Lower leg skin (tissue), 4 donors: ENCODE measurements at regions not wholly inside any gene's neighbourhood (a gene's known extent, or its start where the extent isn't known, plus 50 kb on each side); places are given as distances from the start of the nearest gene placed in this dataset.

ENCODE experiments used
- DNase-seq, 2 donors: peaks; one replicate each; pipeline ENCODE4 v3.0.0-alpha.2; 2019; ENCODE audit warnings: low spot score in 2 of 2
- H3K4me3 ChIP-seq: fragments of 200-600 bp; sonication (generic); 2 replicates; pipeline ENCODE4 v1.5.1; 2017; ENCODE audit warnings: mild to moderate bottlenecking, low read depth; ENCODE audit not compliant: poor library complexity, severe bottlenecking
- POLR2A ChIP-seq, 2 donors: fragments of 450-650 bp; IDR thresholded peaks; one replicate each; pipeline ENCODE4 v1.6.1; 2016 to 2017; ENCODE audit warnings: antibody characterized with exemption in 2 of 2, mild to moderate bottlenecking in 1 of 2, moderate library complexity in 1 of 2
- WGBS, 2 donors: methylation state at CpG; one replicate each; pipeline ENCODE4 v1.1.5; 2018; 5-methylcytosine and 5-hydroxymethylcytosine counted together
- intact Hi-C: fragments of 100-400 bp; cut with DNase I; formaldehyde crosslinking; loops from one replicate; pipeline ENCODE4 v1.15.0; 2023; ENCODE audit warnings: low total_unique reads
- TF ChIP-seq, protein P1 (sequence below), 3 donors: fragments of 450-650 bp; IDR thresholded peaks; one replicate each; pipeline ENCODE4 v1.5.1; 2016; ENCODE audit warnings: antibody characterized with exemption in 3 of 3, mild to moderate bottlenecking in 3 of 3, moderate library complexity in 2 of 3

DNA sequence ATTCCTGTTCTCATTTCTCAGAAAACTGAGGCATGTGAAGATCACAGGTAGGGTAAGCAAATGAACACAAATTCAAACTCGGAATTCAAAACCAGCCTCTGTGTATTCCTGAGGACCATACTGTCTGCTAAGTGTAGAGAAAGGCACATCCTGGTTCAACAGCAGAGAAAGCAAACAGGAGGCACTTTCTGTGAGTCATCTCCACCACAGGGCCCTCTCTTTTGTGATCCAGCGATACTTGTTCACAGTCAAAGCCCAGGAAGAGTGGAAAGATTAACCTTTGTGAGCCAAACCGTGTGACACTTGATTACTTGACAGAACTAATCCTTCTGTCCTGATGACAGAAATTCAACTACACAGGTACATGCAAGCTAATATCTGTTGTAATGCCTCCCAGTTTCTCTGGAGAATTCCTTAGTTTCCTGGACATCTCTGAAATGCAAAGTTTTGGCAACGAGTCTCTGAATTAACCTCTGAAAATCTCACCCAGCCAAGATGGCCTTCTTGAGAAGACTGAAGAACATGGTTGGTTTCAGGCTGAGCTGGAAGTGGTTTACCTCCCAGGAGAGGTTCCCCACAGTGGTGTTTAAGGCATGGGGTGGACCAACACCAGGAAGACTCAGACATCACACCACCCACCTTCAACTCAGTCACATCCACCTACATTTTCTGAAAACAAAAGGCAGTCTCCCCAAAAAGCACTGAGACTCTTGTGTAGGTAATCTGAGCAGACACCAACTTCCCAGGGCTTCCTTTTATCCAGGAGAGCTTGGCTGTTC, 98.2 kb upstream of the ERG start:
- no peak for TF ChIP-seq POLR2A (IDR thresholded peaks at IDR 0.05)
- TF ChIP-seq, protein P1, sequence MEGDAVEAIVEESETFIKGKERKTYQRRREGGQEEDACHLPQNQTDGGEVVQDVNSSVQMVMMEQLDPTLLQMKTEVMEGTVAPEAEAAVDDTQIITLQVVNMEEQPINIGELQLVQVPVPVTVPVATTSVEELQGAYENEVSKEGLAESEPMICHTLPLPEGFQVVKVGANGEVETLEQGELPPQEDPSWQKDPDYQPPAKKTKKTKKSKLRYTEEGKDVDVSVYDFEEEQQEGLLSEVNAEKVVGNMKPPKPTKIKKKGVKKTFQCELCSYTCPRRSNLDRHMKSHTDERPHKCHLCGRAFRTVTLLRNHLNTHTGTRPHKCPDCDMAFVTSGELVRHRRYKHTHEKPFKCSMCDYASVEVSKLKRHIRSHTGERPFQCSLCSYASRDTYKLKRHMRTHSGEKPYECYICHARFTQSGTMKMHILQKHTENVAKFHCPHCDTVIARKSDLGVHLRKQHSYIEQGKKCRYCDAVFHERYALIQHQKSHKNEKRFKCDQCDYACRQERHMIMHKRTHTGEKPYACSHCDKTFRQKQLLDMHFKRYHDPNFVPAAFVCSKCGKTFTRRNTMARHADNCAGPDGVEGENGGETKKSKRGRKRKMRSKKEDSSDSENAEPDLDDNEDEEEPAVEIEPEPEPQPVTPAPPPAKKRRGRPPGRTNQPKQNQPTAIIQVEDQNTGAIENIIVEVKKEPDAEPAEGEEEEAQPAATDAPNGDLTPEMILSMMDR (IDR thresholded peaks at IDR 0.05): no peak
- 70 to 73% methylated on average over 4 of the region's 4 CpGs for WGBS, 2 donors
- DNase-seq: no peak
- intact Hi-C loops: no loop called here
- H3K4me3 ChIP-seq: no peak overlapping the region

DNA sequence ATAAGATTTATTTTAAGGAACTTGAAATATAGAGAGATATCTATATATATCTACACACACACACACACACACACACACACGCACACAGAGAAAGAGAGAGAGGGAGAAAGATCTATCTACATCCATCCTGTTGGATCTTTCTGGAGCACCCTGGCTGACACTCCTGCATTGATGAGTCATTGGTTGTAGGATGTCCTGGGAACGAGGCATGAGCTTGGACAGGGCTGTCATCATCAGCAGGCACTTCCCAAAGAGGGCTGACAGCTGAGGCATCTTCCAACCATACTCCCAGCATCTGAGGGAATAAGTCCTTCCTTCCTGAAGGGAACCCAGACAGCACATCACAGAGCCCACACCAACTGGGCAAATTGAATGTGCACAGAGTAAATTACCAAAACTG, 99.1 kb upstream of the ERG start:
- DNase-seq: no peak
- no peak for TF ChIP-seq POLR2A (IDR thresholded peaks at IDR 0.05)
- TF ChIP-seq, protein P1 (IDR thresholded peaks at IDR 0.05): no peak
- intact Hi-C loops: no loop called here
- H3K4me3 ChIP-seq: no peak overlapping the region
- WGBS, 2 donors: 30 to 37% methylated on average over 2 of the region's 2 CpGs

DNA sequence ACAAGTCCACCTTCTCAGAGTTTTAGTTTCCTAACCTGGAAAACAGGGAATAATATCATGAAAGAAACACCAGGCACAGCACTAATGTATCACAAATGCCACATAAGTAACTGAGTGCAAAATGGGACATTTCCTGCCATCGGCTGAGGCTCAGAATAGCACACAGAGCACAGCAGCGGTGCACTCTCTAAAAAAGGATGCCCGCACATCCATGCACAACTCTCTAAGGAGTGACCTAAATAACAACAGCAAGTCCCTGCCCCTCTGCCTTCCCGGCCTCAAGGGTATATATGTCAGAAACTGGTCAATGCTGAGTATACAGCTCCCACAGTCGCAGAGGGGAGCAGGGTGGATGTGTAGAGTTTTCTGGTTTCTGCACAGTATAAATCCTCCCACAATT, 100.1 kb upstream of the ERG start:
- WGBS, 2 donors: 87 to 96% methylated on average over 5 of the region's 5 CpGs
- TF ChIP-seq POLR2A (IDR thresholded peaks at IDR 0.05): no peak
- TF ChIP-seq, protein P1 (IDR thresholded peaks at IDR 0.05): no peak
- intact Hi-C loops: no loop called here
- no peak overlapping the region for H3K4me3 ChIP-seq
- DNase-seq: no peak

DNA sequence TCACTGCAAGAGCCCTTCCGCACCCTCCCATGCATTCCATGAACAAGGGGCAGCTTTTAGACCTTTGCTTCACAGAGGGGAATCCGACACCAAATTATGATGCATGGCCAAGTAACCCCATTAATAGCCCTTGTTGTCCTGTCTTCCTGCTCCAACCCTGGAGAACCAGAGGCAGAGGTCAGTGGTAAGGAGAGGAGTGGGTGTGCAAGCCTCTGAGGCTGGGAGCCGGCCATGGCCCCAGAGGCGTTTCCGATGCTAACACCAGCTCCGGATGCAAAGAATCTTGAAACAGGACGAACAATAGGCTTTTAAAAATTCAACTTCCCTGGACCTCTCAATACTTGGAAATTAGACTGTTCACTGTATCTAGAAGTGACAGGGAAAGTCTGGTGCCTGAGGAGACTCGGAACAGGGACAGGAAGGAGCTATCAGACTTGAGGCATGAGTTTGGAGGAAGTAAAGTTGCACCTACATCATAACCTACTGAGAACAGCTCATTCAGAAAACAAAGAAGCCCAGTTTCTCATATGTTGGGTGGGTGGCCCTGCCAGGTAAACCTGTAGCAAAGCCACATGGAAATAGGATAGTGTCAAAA, 101.2 kb upstream of the ERG start:
- DNase-seq: no peak
- intact Hi-C loops: no loop called here
- TF ChIP-seq, protein P1 (IDR thresholded peaks at IDR 0.05): no peak
- TF ChIP-seq POLR2A (IDR thresholded peaks at IDR 0.05): no peak
- 84% methylated on average over 8 of the region's 8 CpGs for WGBS, 2 donors
- H3K4me3 ChIP-seq: no peak overlapping the region

DNA sequence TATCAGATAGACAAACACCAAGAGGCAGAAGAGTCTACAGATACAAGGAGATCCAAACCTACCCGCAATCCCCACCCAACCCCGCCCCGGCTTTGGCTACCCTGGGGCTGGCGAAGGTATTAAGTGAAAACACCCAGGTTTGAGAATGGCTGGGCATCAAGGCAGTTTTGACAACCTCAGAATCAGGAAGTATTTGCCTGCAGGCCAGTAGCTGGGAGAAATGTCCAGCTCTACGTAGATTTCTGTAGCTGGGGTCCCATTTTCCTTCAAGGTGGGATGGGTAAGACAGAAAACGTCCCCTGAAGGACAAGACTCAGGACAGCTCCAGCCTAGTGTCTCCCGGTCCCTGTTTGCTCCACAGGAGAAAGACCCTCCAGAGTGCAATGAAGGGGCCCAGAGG, 101.8 kb upstream of the ERG start:
- H3K4me3 ChIP-seq: no peak overlapping the region
- intact Hi-C loops: no loop called here
- no peak for DNase-seq
- 93 to 96% methylated on average over 7 of the region's 7 CpGs for WGBS, 2 donors
- TF ChIP-seq, protein P1 (IDR thresholded peaks at IDR 0.05): no peak
- no peak for TF ChIP-seq POLR2A (IDR thresholded peaks at IDR 0.05)
